Stomach (tissue), 8 donors: ENCODE measurements at regions not wholly inside any gene's neighbourhood (a gene's known extent, or its start where the extent isn't known, plus 50 kb on each side); places are given as distances from the start of the nearest gene placed in this dataset.

Experiments
- DNase-seq, 2 donors: peaks; one replicate each; pipeline versions ENCODE4 v3.0.0 to v3.0.0-alpha.2; 2013 to 2019
- H3K27ac ChIP-seq, 5 donors: fragments of 200-600 bp in 4 of 5; sonication (generic) in 4 of 5; one replicate each; pipeline ENCODE4 v1.5.1; 2013 to 2019; ENCODE audit warnings: mild to moderate bottlenecking in 1 of 5, moderate library complexity in 1 of 5
- H3K27me3 ChIP-seq, 3 donors: fragments of 200-600 bp; sonication (generic); one replicate each; pipeline ENCODE4 v1.5.1; 2017 to 2019; ENCODE audit warnings: mixed run types in 1 of 3
- H3K36me3 ChIP-seq, 4 donors: fragments of 200-600 bp; sonication (generic); 1 replicate in 3 of 4; 2 replicates in 1 of 4; pipeline ENCODE4 v1.5.1; 2016 to 2019
- H3K4me1 ChIP-seq, 4 donors: fragments of 200-600 bp; sonication (generic); one replicate each; pipeline ENCODE4 v1.5.1; 2016 to 2019
- H3K4me3 ChIP-seq, 4 donors: fragments of 200-600 bp; sonication (generic) in 3 of 4; one replicate each; pipeline ENCODE4 v1.5.1; 2016 to 2019; ENCODE audit warnings: mild to moderate bottlenecking in 1 of 4
- H3K9me3 ChIP-seq, 4 donors: fragments of 200-600 bp; sonication (generic); one replicate each; pipeline ENCODE4 v1.5.1; 2016 to 2019
- CTCF ChIP-seq, 7 experiments: fragments of 450-650 bp in 4 of 7; fragments of 200-600 bp in 3 of 7; sonication (generic) in 3 of 7; IDR thresholded peaks; one replicate each; pipeline ENCODE4 v1.5.1; 2016 to 2019; ENCODE audit warnings: antibody characterized with exemption in 7 of 7, control low read depth in 2 of 7, mild to moderate bottlenecking in 1 of 7
- EP300 ChIP-seq: sonication (generic); formaldehyde crosslinking; IDR thresholded peaks from one replicate; pipeline ENCODE4 v1.6.1; 2017; ENCODE audit warnings: antibody characterized with exemption
- POLR2A ChIP-seq, 4 donors: fragments of 450-650 bp; IDR thresholded peaks; one replicate each; pipeline ENCODE4 v1.6.1; 2016; ENCODE audit warnings: antibody characterized with exemption in 4 of 4, control low read depth in 2 of 4, mild to moderate bottlenecking in 1 of 4, moderate library complexity in 1 of 4
- POLR2AphosphoS5 ChIP-seq, 3 donors: sonication (generic); formaldehyde crosslinking; IDR thresholded peaks; one replicate each; pipeline ENCODE4 v1.6.1; 2016; ENCODE audit warnings: antibody characterized with exemption in 3 of 3
- WGBS, 5 donors: extraction: QIAGEN DNeasy Blood & Tissue Kit in 3 of 5; methylation state at CpG; one replicate each; pipeline versions ENCODE4 v1.1.5 to v1.1.7; 2013 to 2018; 5-methylcytosine and 5-hydroxymethylcytosine counted together
- intact Hi-C: fragments of 100-400 bp; cut with DNase I; formaldehyde crosslinking; loops from one replicate; pipeline ENCODE4 v1.15.1; 2023; ENCODE audit warnings: low total_unique reads
- donor health status: healthy with polysubstance abuse.
- donor health status: Bipolar disorder and iron deficiency.
- donor health status: healthy.

GRCh38 chr17:33858121-33858520 lies 397.0 kb upstream of the CCL2 start:
- WGBS, 5 donors, result 33 to 59% (median 51%) methylated on average over 6 of the region's 6 CpGs
- Histone ChIP-seq H3K9me3 (no peaks in the 10 kb centered on the region), H3K36me3 (no peaks in the 10 kb centered on the region), H3K4me1 (no peaks in the 10 kb centered on the region), H3K27me3 (peaks cover 0 to 11% (median 0%) of the 10 kb centered on the region in 3 donors), H3K4me3 (no peak overlapping the region), H3K27ac (no peak overlapping the region)
- no peak for DNase-seq
- intact Hi-C loops, result no loop called here
- TF ChIP-seq CTCF (IDR thresholded peaks at IDR 0.05) (no peak), EP300 (no peak), POLR2A (IDR thresholded peaks at IDR 0.05) (no peak), POLR2AphosphoS5 (IDR thresholded peaks at IDR 0.05) (no peak)

GRCh38 chr17:33858682-33859081 lies 396.4 kb upstream of the CCL2 start:
- Histone ChIP-seq H3K27me3 (peaks cover 0 to 14% (median 0%) of the 10 kb centered on the region in 3 donors), H3K36me3 (no peaks in the 10 kb centered on the region), H3K4me3 (no peak overlapping the region), H3K27ac (no peak overlapping the region), H3K4me1 (no peaks in the 10 kb centered on the region), H3K9me3 (no peaks in the 10 kb centered on the region)
- 86 to 89% (median 88%) methylated on average over 1 of the region's 1 CpG; no CpG with 5 or more reads in 2 of the 5 donors for WGBS, 5 donors
- intact Hi-C loops, result no loop called here
- TF ChIP-seq POLR2A (IDR thresholded peaks at IDR 0.05) (no peak), POLR2AphosphoS5 (IDR thresholded peaks at IDR 0.05) (no peak), EP300 (no peak), CTCF (IDR thresholded peaks at IDR 0.05) (no peak)
- DNase-seq, result no peak

- Histone ChIP-seq H3K27me3 (peaks cover 0 to 23% (median 0%) of the 10 kb centered on the region in 3 donors), H3K27ac (no peak overlapping the region), H3K4me1 (no peaks in the 10 kb centered on the region), H3K4me3 (no peak overlapping the region), H3K36me3 (no peaks in the 10 kb centered on the region), H3K9me3 (no peaks in the 10 kb centered on the region)
- WGBS, 5 donors, result 59 to 72% (median 65%) methylated on average over 4 of the region's 4 CpGs
- TF ChIP-seq EP300 (no peak), CTCF (IDR thresholded peaks at IDR 0.05) (no peak), POLR2A (IDR thresholded peaks at IDR 0.05) (no peak), POLR2AphosphoS5 (IDR thresholded peaks at IDR 0.05) (no peak)
- no peak for DNase-seq
- intact Hi-C loops, result no loop called here
These were observed 392.1 kb upstream of the CCL2 start for GRCh38 chr17:33862772-33863602.

GRCh38 chr17:33864758-33865229 lies 390.3 kb upstream of the CCL2 start:
- no peaks in the 10 kb centered on the region for H3K4me1 ChIP-seq
- peak in 1 of 2 donors; percentile 36 for DNase-seq
- intact Hi-C loops, result no loop called here

More at GRCh38 chr17:33864758-33865229, 390.3 kb upstream of the CCL2 start:
- Histone ChIP-seq H3K27ac (no peak overlapping the region), H3K27me3 (peaks cover 0 to 18% (median 0%) of the 10 kb centered on the region in 3 donors), H3K36me3 (no peaks in the 10 kb centered on the region), H3K4me3 (no peak overlapping the region), H3K9me3 (peaks cover 0 to 2% (median 0%) of the 10 kb centered on the region in 4 donors)
- 62 to 76% (median 66%) methylated on average over 3 of the region's 3 CpGs for WGBS, 5 donors
- TF ChIP-seq EP300 (no peak), POLR2AphosphoS5 (IDR thresholded peaks at IDR 0.05) (no peak), POLR2A (IDR thresholded peaks at IDR 0.05) (no peak), CTCF (IDR thresholded peaks at IDR 0.05) (no peak)
